Right lobe of liver (tissue), 4 donors: ENCODE measurements at regions not wholly inside any gene's neighbourhood (a gene's known extent, or its start where the extent isn't known, plus 50 kb on each side); places are given as distances from the start of the nearest gene placed in this dataset.

Experiments
- POLR2A ChIP-seq: fragments of 450-650 bp; IDR thresholded peaks from one replicate; pipeline ENCODE4 v1.6.1; 2017; ENCODE audit warnings: antibody characterized with exemption, mild to moderate bottlenecking
- TF ChIP-seq, protein P1 (sequence below), 4 donors: fragments of 200-600 bp in 3 of 4; fragments of 450-650 bp in 1 of 4; IDR thresholded peaks; one replicate each; pipeline versions ENCODE4 v1.5.1 to v1.8.0; 2016 to 2022; ENCODE audit warnings: antibody characterized with exemption in 4 of 4, mild to moderate bottlenecking in 2 of 4
- donor health status: DM: no; HTN: no; CAD: no.
- donor health status: DM: no; HTN: no; CAD: no.
- donor health status: DM: no; HTN: yes; CAD: no.

DNA sequence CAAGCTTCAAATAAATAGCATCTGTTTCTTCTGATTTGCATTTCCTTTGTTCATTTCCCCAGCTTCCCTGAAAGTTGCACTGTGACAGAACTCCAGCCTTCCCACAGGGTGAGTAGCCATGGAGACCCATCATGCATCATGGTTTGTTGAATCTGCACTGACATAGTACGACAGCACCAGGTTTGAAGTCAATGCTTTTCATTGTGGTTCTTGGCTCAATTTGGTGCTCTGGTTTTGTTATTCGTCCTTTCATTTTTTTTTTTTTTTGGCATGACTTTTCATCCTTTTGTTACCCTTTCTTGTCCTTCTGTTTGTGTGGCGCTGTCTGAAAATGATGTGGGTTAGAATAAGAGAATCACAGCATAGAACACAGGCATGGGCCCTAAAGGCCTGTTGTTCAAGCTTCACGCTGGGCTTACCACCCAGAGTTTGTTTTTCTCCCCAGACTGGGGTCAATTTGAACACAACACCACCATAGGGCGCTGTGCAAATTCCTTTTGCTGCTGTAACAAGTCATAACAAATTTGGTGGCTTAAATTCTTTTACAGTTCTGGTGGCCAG lies 206.2 kb upstream of the CDH10 start:
- TF ChIP-seq, protein P1, sequence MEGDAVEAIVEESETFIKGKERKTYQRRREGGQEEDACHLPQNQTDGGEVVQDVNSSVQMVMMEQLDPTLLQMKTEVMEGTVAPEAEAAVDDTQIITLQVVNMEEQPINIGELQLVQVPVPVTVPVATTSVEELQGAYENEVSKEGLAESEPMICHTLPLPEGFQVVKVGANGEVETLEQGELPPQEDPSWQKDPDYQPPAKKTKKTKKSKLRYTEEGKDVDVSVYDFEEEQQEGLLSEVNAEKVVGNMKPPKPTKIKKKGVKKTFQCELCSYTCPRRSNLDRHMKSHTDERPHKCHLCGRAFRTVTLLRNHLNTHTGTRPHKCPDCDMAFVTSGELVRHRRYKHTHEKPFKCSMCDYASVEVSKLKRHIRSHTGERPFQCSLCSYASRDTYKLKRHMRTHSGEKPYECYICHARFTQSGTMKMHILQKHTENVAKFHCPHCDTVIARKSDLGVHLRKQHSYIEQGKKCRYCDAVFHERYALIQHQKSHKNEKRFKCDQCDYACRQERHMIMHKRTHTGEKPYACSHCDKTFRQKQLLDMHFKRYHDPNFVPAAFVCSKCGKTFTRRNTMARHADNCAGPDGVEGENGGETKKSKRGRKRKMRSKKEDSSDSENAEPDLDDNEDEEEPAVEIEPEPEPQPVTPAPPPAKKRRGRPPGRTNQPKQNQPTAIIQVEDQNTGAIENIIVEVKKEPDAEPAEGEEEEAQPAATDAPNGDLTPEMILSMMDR (IDR thresholded peaks at IDR 0.05) = no peak
- no peak for TF ChIP-seq POLR2A
